Suprapubic skin (tissue), 4 donors: ENCODE measurements at regions not wholly inside any gene's neighbourhood (a gene's known extent, or its start where the extent isn't known, plus 50 kb on each side); places are given as distances from the start of the nearest gene placed in this dataset.

Experiments used
- DNase-seq, 2 donors: peaks; one replicate each; pipeline ENCODE4 v3.0.0-alpha.2; 2019; ENCODE audit warnings: low spot score in 2 of 2
- H3K27ac ChIP-seq: fragments of 200-600 bp; sonication (generic); one replicate; pipeline ENCODE4 v1.5.1; 2019
- H3K27me3 ChIP-seq: fragments of 200-600 bp; sonication (generic); one replicate; pipeline ENCODE4 v1.5.1; 2019
- H3K36me3 ChIP-seq: fragments of 200-600 bp; sonication (generic); one replicate; pipeline ENCODE4 v1.5.1; 2019
- H3K4me1 ChIP-seq: fragments of 200-600 bp; sonication (generic); one replicate; pipeline ENCODE4 v1.5.1; 2019
- H3K4me3 ChIP-seq: fragments of 200-600 bp; sonication (generic); one replicate; pipeline ENCODE4 v1.5.1; 2019; ENCODE audit warnings: mild to moderate bottlenecking
- H3K9me3 ChIP-seq: fragments of 200-600 bp; sonication (generic); one replicate; pipeline ENCODE4 v1.5.1; 2019
- CTCF ChIP-seq, 2 donors: fragments of 200-600 bp in 1 of 2; fragments of 450-650 bp in 1 of 2; sonication (generic) in 1 of 2; IDR thresholded peaks; one replicate each; pipeline ENCODE4 v1.5.1; 2016 to 2019; ENCODE audit warnings: antibody characterized with exemption in 2 of 2, mild to moderate bottlenecking in 1 of 2, moderate library complexity in 1 of 2
- EP300 ChIP-seq: sonication (generic); formaldehyde crosslinking; IDR thresholded peaks from one replicate; pipeline ENCODE4 v1.6.1; 2017; ENCODE audit warnings: antibody characterized with exemption
- POLR2A ChIP-seq, 2 donors: fragments of 450-650 bp; IDR thresholded peaks; one replicate each; pipeline ENCODE4 v1.6.1; 2017; ENCODE audit warnings: antibody characterized with exemption in 2 of 2, mild to moderate bottlenecking in 2 of 2, moderate library complexity in 2 of 2
- POLR2AphosphoS5 ChIP-seq, 3 donors: sonication (generic); formaldehyde crosslinking; IDR thresholded peaks; one replicate each; pipeline ENCODE4 v1.6.1; 2017; ENCODE audit warnings: antibody characterized with exemption in 3 of 3
- whole genome bisulfite sequencing: methylation state at CpG from one replicate; pipeline ENCODE4 v1.1.5; 2018; 5-methylcytosine and 5-hydroxymethylcytosine counted together

- H3K27me3 ChIP-seq = no peaks in the 10 kb centered on the region
- H3K4me1 ChIP-seq = no peaks in the 10 kb centered on the region
- no peaks in the 10 kb centered on the region for H3K36me3 ChIP-seq
- TF ChIP-seq POLR2AphosphoS5 (IDR thresholded peaks at IDR 0.05) = no peak
- TF ChIP-seq CTCF (IDR thresholded peaks at IDR 0.05) = no peak
- no peak for DNase-seq
- H3K27ac ChIP-seq = no peak overlapping the region
- no peaks in the 10 kb centered on the region for H3K9me3 ChIP-seq
- no peak overlapping the region for H3K4me3 ChIP-seq
- 71% methylated on average over 2 of the region's 2 CpGs for WGBS
These were observed 90.9 kb upstream of the PTHLH start for GRCh38 chr12:28063355-28063880.

GRCh38 chr12:28065374-28065773 is 92.8 kb upstream of the PTHLH start:
- Histone ChIP-seq H3K4me1 (no peaks in the 10 kb centered on the region), H3K4me3 (no peak overlapping the region), H3K27me3 (no peaks in the 10 kb centered on the region), H3K9me3 (no peaks in the 10 kb centered on the region), H3K36me3 (no peaks in the 10 kb centered on the region), H3K27ac (no peak overlapping the region)
- 73% methylated on average over 2 of the region's 2 CpGs for WGBS
- TF ChIP-seq POLR2AphosphoS5 (IDR thresholded peaks at IDR 0.05) (no peak), CTCF (IDR thresholded peaks at IDR 0.05) (no peak), POLR2A (IDR thresholded peaks at IDR 0.05) (no peak), EP300 (no peak)
- no peak for DNase-seq

GRCh38 chr12:28065889-28066630 is 93.5 kb upstream of the PTHLH start:
- Histone ChIP-seq H3K4me1 (no peaks in the 10 kb centered on the region), H3K27me3 (no peaks in the 10 kb centered on the region), H3K36me3 (no peaks in the 10 kb centered on the region), H3K9me3 (no peaks in the 10 kb centered on the region), H3K27ac (no peak overlapping the region), H3K4me3 (no peak overlapping the region)
- 58% methylated on average over 1 of the region's 1 CpG for WGBS
- no peak for DNase-seq
- TF ChIP-seq CTCF (IDR thresholded peaks at IDR 0.05) (no peak), POLR2AphosphoS5 (IDR thresholded peaks at IDR 0.05) (no peak), EP300 (no peak), POLR2A (IDR thresholded peaks at IDR 0.05) (no peak)

GRCh38 chr12:28066879-28067278 is 94.3 kb upstream of the PTHLH start:
- no peaks in the 10 kb centered on the region for H3K36me3 ChIP-seq
- no peak overlapping the region for H3K27ac ChIP-seq
- no peaks in the 10 kb centered on the region for H3K4me1 ChIP-seq
- H3K4me3 ChIP-seq = no peak overlapping the region
- no peak for DNase-seq
- no peaks in the 10 kb centered on the region for H3K27me3 ChIP-seq
- TF ChIP-seq EP300 (no peak), POLR2A (IDR thresholded peaks at IDR 0.05) (no peak), POLR2AphosphoS5 (IDR thresholded peaks at IDR 0.05) (no peak), CTCF (IDR thresholded peaks at IDR 0.05) (no peak)
- no peaks in the 10 kb centered on the region for H3K9me3 ChIP-seq
- 85% methylated on average over 1 of the region's 1 CpG for WGBS

- Histone ChIP-seq H3K4me1 (no peaks in the 10 kb centered on the region), H3K9me3 (no peaks in the 10 kb centered on the region), H3K36me3 (no peaks in the 10 kb centered on the region), H3K27me3 (no peaks in the 10 kb centered on the region), H3K27ac (no peak overlapping the region), H3K4me3 (no peak overlapping the region)
- no peak for DNase-seq
- TF ChIP-seq POLR2A (IDR thresholded peaks at IDR 0.05) = no peak
- TF ChIP-seq EP300 = no peak
- no peak for TF ChIP-seq POLR2AphosphoS5 (IDR thresholded peaks at IDR 0.05)
- TF ChIP-seq CTCF (IDR thresholded peaks at IDR 0.05) = no peak
These were observed 95.9 kb upstream of the PTHLH start for GRCh38 chr12:28068467-28068866.
